Cerebellar cortex (tissue), 1 donor: ENCODE measurements at regions not wholly inside any gene's neighbourhood (a gene's known extent, or its start where the extent isn't known, plus 50 kb on each side); places are given as distances from the start of the nearest gene placed in this dataset.

ENCODE experiments used
- DNase-seq: peaks from one replicate; pipeline ENCODE4 v3.0.0-alpha.2; 2015; ENCODE audit warnings: low spot score

DNA sequence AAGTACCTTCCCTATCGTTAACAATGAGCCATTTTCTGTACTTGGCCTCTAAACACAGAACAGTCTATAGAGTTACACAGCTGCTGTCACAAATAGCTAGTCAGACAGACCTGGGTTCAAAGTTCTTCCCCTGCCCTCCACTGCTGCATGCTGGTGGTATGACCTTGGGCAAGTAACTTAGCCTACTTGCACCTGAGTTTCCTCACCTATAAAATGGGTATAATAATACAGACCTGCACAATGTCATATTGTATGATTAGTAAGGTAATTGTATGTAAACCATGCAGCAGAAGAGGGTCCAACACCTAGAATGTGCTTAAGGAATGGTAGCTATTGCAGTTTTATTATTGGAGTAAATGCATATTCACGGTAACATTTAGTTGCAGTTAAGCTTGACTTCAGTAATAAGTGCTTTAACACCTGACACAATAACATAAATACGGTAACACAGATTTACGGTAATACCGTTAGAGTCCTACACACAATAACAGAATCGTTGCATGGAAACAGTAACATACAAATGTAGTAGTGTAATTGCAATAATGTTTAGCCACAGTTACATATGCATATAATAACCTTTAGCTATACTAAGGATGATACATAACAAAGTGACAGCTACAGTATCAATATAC is 193.3 kb upstream of the CSF3R start:
- DNase-seq: no peak

DNA sequence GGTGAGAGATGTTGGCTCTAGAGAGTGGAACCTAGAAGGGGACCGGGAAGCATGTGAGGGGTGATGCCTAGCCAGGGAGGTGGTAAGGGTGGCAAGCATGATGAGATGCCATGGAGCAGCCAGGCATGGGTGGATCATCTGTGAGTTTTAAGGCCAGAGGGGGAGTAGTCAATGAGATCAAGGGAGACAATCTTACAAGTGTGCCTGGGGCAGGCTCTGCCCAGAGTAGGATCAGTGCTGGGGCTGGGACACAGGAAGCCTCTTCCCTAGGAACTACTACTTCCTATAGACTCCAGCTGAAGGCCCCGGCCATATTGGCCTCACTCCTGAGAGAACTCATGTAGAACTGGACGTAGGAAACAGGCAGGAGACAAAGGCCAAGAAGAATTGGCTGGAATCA is 192.4 kb upstream of the CSF3R start:
- DNase-seq: no peak

GRCh38 chr1:36673202-36673601 is 190.5 kb upstream of the CSF3R start:
- no peak for DNase-seq

DNA sequence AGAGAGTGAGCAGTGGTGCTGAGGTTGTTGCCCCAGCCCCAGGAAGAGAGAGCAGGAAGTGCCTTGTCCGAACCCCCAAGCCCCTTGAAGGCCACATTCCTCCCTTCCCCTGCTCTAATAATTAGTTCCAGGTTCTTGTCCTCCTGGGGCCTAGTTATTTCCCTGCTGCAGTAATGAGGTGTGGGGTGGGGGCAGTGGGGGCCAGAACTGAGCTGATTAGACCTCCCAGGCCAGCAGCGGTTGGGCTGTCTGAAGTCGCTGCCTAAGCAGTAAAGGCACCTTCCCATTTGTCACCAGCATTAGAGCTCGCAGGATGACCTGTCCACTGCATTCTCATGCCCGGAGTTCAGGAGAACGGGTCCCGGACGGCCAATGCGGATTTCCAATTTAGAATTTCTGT is 186.5 kb upstream of the CSF3R start:
- DNase-seq: no peak

DNA sequence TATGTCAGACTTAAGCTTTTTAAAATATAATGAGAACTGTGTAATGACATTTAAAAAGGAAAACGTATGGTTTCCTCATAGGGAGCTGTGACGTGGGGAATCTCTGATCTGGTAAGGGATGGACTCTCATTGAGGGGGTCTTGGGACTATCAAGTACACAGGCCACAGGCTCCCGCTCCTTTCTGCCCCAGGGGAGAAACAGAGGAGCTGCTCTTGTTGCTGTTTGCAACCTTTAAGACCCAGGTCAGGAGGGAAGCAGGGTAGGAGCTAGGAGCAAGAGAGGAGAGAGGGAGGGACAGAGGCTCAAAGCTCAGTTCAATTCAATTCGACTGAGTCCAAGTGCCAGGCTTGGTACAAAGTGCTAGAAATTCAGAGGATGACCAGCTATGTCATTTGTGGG is 185.1 kb upstream of the CSF3R start:
- DNase-seq: no peak

GRCh38 chr1:36667256-36667655 is 184.5 kb upstream of the CSF3R start:
- DNase-seq: no peak

- DNase-seq: no peak
These were observed 182.9 kb upstream of the CSF3R start for GRCh38 chr1:36665478-36666080.

GRCh38 chr1:36664571-36665287 is 182.0 kb upstream of the CSF3R start:
- DNase-seq: no peak

DNA sequence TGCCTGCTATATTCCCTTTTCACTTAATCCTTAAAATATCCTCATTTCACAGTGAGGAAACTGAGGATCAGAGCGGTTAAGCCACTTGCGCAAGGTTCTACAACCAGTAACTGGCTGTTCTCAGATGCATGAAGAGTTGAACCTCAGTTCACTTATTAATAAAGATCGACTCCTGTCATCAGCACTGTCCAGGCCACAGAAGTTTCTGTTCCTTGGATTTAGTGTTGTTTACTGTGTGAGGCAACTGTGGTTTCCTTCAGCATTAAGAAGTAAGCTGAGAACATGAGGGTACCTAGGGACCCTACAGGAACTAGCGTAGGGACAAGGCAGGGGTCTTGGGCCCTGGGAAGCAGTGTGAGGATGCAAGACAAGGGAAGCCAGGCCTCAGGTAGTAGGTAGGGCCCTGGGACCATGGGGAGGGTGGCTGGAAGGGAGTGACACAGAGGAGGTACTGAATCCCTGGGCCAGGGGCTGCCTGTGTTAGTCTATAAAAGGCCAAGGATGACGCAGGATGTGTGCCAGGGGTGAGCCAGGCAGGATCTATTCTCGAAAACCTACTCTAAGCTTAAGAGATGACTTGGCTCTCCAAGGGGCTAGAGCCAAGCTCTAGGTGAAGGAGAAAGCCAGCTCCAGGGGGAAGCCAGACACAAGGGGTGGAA is 181.2 kb upstream of the CSF3R start:
- DNase-seq: no peak

DNA sequence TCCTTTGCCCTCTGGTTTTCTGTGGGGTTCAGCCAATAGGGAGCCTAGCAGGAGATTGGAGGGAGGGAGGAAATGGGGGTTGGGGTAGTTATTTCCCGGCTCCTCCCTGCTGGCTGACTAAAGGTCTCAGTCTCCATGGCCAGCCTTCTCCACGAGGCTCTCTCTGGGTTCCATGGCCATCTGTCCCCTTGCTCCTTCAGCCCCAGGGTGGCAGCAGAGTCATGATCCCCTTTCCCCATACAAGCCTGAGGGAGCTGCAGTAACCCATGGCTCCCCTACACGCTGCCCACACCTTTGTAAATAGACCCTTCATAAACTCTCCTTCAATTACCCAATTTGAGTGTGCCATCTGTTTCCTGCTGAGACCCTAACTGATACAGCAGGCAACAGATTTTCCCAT is 176.1 kb upstream of the CSF3R start:
- no peak for DNase-seq

- DNase-seq: no peak
These were observed 175.1 kb upstream of the CSF3R start for GRCh38 chr1:36657826-36658225.

GRCh38 chr1:36656838-36657237 is 174.1 kb upstream of the CSF3R start:
- DNase-seq: no peak

DNA sequence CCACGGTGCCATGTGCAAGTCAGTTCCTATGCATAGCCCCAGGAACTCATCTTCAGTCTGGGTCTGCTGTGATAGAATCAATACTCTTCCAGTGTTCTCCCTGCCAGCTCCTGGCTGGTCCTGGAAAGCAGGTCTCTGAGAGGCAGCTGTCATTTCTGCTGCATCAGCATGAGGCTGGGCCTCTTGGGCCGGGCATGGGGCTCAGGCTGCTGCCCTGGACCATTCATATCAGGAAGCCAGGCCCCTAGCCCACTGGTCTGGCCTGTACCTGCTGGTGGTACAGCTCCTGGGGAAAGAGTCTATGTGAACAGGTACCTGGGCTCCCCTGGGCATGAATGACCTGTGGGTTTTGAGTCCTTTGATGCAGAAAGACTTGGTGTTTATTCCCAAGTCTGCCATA is 173.6 kb upstream of the CSF3R start:
- DNase-seq: no peak

GRCh38 chr1:36654586-36654985 is 171.9 kb upstream of the CSF3R start:
- DNase-seq: no peak

DNA sequence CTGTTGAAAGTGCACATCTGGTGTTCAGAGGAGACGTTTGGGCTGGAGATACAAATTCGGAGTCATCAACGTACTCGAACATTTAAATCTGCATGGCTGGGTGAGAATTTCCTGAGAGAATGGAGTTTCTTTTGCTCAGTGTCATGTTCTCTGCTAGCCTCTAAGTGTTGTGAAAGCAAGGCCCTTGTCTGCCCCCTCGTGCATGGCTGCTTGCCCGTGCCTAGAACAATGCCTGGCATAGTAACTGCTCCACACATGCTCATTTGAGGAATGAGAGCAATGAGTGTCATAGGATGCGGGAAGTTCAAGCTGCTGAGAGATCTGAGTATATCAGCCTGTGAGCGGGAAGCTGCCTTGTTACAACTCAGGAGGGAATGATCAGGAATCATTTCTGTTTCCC is 171.1 kb upstream of the CSF3R start:
- peak; percentile 22 for DNase-seq

DNA sequence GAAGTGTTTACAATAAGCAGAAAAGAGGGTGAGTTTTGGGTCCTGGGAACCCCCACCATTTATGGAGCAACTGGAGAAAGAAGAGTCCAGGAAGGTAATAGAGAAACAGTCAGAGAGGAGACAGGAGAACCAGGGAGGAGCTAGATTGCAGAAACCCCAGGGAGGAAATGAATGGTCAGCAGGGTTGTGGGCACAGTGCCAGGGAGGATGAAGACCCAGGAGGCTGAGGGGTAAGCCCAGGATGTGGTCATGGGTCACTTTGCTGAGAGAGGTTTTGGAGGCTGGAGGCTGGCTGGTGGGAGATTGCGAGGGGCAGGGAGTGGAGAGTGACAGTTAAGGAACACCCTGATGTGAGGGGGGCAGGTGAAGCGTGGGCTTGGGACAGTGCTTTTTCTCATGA is 169.9 kb upstream of the CSF3R start:
- no peak for DNase-seq

DNA sequence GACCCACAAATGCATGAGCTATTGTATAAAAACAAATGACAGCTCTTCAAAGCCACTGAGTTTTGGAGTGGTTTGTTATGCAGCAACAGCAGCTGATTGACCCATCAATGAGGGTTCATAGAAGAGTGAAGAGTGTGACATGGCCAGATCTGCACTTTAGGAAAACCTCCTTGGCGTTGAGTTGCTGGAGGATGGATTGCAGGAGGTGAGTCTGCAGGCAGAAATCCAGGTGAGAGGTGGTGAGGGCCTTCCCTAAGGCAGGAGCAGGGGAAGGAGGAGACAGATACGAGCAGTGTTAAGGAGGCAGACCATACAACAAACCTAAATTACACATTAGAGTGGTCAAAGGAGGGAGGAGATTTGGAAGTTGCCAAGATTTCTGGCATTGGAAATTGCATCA is 169.3 kb upstream of the CSF3R start:
- no peak for DNase-seq

GRCh38 chr1:36651176-36651910 is 168.6 kb upstream of the CSF3R start:
- no peak for DNase-seq

GRCh38 chr1:36650200-36651065 is 167.7 kb upstream of the CSF3R start:
- peak; percentile 48 for DNase-seq

- DNase-seq: no peak
These were observed 163.2 kb upstream of the CSF3R start for GRCh38 chr1:36645867-36646266.

- DNase-seq: no peak
These were observed 161.8 kb upstream of the CSF3R start for GRCh38 chr1:36644556-36644955.
